GM23248 (cell line): ENCODE measurements at regions not wholly inside any gene's neighbourhood (a gene's known extent, or its start where the extent isn't known, plus 50 kb on each side); places are given as distances from the start of the nearest gene placed in this dataset.

Experiments used
- EZH2 ChIP-seq: fragments of 200-600 bp; sonication (generic); IDR thresholded peaks from 2 replicates; pipeline ENCODE4 v1.6.1; 2018; ENCODE audit warnings: antibody characterized with exemption, mild to moderate bottlenecking; ENCODE audit not compliant: insufficient read depth, poor library complexity, severe bottlenecking
- EZH2phosphoT487 ChIP-seq: fragments of 200-600 bp; sonication (generic); IDR thresholded peaks from 2 replicates; pipeline ENCODE4 v1.6.1; 2018; ENCODE audit warnings: antibody characterized with exemption, moderate library complexity, mild to moderate bottlenecking, low read depth; ENCODE audit not compliant: insufficient read depth

- TF ChIP-seq EZH2phosphoT487 (no peak), EZH2 (no peak)
Observed at GRCh38 chr3:177340243-177340830, 143.1 kb upstream of the TBL1XR1 start.
